ENCODE measurements at regions not wholly inside any gene's neighbourhood (a gene's known extent, or its start where the extent isn't known, plus 50 kb on each side); places are given as distances from the start of the nearest gene placed in this dataset.

DNA sequence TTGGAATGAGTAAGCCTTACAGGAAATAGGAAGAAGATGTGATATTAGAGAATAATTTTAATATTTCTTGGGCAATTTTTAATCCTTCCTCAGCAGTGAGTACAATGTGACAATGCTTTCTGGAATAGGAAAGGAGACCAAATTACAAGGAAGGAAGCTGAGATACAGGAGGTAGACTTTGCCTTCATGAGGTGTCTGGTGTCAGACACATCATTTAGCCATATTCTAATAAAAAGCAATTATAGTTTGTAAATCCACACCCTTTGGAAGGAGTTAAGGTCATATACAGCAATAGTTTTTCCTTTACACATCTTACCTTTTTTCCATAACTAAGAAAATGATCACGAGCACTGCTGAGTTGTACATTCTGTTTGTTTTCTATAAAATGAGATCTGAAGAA is 390.4 kb downstream of the SH3GL2 start:
- Histone ChIP-seq H3K18ac (ENCODE audit: insufficient read length, low read depth, low read length) (no peak overlapping the region), H2BK12ac (ENCODE audit: insufficient read length, low read depth, low read length) (no peak overlapping the region), H3K4me2 (ENCODE audit: insufficient read depth, insufficient read length, low read length) (no peak overlapping the region), H2AFZ (ENCODE audit: low read length) (no peak overlapping the region), H3K4ac (ENCODE audit: low read depth, low read length) (no peak overlapping the region), H2BK120ac (ENCODE audit: low read depth, low read length, poor library complexity, severe bottlenecking) (no peak overlapping the region), H3K27me3 (ENCODE audit: insufficient read depth, low read length) (no peaks in the 10 kb centered on the region), H3K79me1 (ENCODE audit: insufficient read depth, low read depth, low read length, poor library complexity, severe bottlenecking) (no peaks in the 10 kb centered on the region), H4K91ac (ENCODE audit: insufficient read length, low read depth, low read length) (no peak overlapping the region), H3K79me2 (ENCODE audit: insufficient read depth, low read length) (no peaks in the 10 kb centered on the region), H3K4me1 (ENCODE audit: insufficient read depth, low read length) (no peaks in the 10 kb centered on the region), H4K5ac (ENCODE audit: insufficient read length, low read depth, low read length) (no peak overlapping the region), H2BK5ac (ENCODE audit: insufficient read length, low read length) (no peak overlapping the region), H3K23ac (ENCODE audit: insufficient read length, low read depth, low read length) (no peak overlapping the region), H3T11ph (ENCODE audit: low read length) (no peak overlapping the region), H4K8ac (replicated peaks; ENCODE audit: insufficient read length, low read depth, low read length) (no peak overlapping the region), H2BK15ac (ENCODE audit: low read depth, low read length) (no peak overlapping the region), H2BK20ac (ENCODE audit: low read depth, low read length, poor library complexity, severe bottlenecking) (no peak overlapping the region), H3K23me2 (ENCODE audit: insufficient read length, low read depth, low read length, poor library complexity, severe bottlenecking) (no peaks in the 10 kb centered on the region), H3K14ac (ENCODE audit: insufficient read depth, low read length) (no peak overlapping the region), H4K20me1 (ENCODE audit: control insufficient read depth, insufficient read depth, insufficient read length) (no peaks in the 10 kb centered on the region), H2AK5ac (ENCODE audit: insufficient read length, low read length) (no peak overlapping the region), H3K27ac (ENCODE audit: insufficient read length, low read depth, low read length) (no peak overlapping the region), H3K9me3 (ENCODE audit: control insufficient read depth, low read depth, low read length) (no peaks in the 10 kb centered on the region), H3K56ac (ENCODE audit: insufficient read length, low read depth, low read length) (no peak overlapping the region), H3K9ac (ENCODE audit: extremely low read depth, insufficient read length, low read length) (no peak overlapping the region)
- no peak overlapping the region for H3K4me3 Mint-ChIP-seq
- no peak for DNase-seq
- no peak for TF ChIP-seq CTCF (conservative IDR thresholded peaks at IDR 0.05)
- H3K27ac Mint-ChIP-seq: no peak overlapping the region
- no peaks in the 10 kb centered on the region for H3K4me1 Mint-ChIP-seq
- H3K9me3 Mint-ChIP-seq: peaks cover 0 to under 1% of the 10 kb centered on the region in 2 experiments; a peak in 1 of 5 replicates
- no peaks in the 10 kb centered on the region for H3K27me3 Mint-ChIP-seq (ENCODE audit: low read depth)
- no CpG with 5 or more reads among the region's 1 CpG for WGBS (ENCODE audit: extremely low coverage, insufficient read length, low lambda C conversion rate)
- H3K36me3 Mint-ChIP-seq (ENCODE audit: insufficient read depth in 1 of 3, low read depth in 3 of 3): no peaks in the 10 kb centered on the region
